ENCODE measurements at regions not wholly inside any gene's neighbourhood (a gene's known extent, or its start where the extent isn't known, plus 50 kb on each side); places are given as distances from the start of the nearest gene placed in this dataset.

- intact Hi-C loops (cut with DNase I) = no loop called here
- Histone ChIP-seq H3K27ac (peak overlapping the region; percentile 51 to 63), H3K4me1 (peaks cover 19 to 49% of the 10 kb centered on the region in 2 donors), H3K9me3 (no peaks in the 10 kb centered on the region), H3K4me3 (no peak overlapping the region), H3K36me3 (no peaks in the 10 kb centered on the region), H3K27me3 (no peaks in the 10 kb centered on the region)
- no peak for TF ChIP-seq CTCF (IDR thresholded peaks at IDR 0.05)
- DNase-seq (ENCODE audit: low spot score in 2 of 2) = peak; percentile 26 to 86
Observed at GRCh38 chr12:124681779-124682391, 114.5 kb upstream of the NCOR2 start.

DNA sequence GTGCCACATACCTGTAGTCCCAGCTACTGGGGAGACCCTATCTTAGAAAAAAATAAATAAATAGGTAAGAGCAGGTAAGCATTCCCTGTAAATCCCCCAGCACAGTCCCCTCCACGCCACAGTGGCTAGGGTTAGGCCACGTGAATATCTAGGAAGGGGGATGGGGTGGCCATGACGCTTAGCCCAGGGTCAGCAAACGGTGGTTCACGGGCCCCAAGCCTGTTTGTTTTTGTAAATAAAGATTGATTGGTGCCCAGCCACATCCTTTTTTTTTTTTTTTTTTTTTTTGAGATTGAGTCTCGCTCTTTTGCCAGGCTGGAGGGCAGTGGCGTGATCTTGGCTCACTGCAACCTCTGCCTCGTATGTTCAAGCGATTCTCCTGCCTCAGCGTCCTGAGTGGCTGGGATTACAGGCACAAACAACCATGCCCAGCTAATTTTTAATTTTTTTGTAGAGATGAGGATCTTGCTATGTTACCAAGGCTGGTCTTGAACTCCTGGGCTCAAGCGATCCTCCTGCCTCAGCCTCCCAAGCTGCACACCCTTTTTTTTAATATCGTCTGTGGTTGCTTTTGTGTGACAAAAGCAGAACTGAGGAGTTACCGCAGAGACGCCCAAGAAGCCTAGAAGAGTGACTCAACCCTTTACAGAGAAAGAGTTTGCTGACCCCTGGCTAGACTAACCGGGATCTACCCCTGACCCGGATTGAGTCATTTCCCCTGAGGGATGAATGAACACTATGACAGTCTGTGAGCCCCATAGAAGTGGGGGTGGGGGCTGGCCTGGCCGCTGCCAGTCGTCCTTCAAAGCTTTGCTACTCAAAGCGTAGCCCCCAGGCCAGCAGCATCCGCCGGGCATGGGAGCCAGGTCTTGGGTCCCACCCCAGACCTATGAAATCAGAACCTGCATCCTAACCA is 113.7 kb upstream of the NCOR2 start:
- Histone ChIP-seq H3K36me3 (no peaks in the 10 kb centered on the region), H3K4me3 (no peak overlapping the region), H3K27me3 (no peaks in the 10 kb centered on the region), H3K9me3 (no peaks in the 10 kb centered on the region), H3K4me1 (peaks cover 19 to 54% of the 10 kb centered on the region in 2 donors), H3K27ac (peak overlapping the region; percentile 51 to 63)
- TF ChIP-seq CTCF (IDR thresholded peaks at IDR 0.05) = peak in 2 of 3 experiments; percentile 15 to 31
- intact Hi-C loops (cut with DNase I) = no loop called here
- peak; percentile 31 to 81 for DNase-seq (ENCODE audit: low spot score in 2 of 2)

DNA sequence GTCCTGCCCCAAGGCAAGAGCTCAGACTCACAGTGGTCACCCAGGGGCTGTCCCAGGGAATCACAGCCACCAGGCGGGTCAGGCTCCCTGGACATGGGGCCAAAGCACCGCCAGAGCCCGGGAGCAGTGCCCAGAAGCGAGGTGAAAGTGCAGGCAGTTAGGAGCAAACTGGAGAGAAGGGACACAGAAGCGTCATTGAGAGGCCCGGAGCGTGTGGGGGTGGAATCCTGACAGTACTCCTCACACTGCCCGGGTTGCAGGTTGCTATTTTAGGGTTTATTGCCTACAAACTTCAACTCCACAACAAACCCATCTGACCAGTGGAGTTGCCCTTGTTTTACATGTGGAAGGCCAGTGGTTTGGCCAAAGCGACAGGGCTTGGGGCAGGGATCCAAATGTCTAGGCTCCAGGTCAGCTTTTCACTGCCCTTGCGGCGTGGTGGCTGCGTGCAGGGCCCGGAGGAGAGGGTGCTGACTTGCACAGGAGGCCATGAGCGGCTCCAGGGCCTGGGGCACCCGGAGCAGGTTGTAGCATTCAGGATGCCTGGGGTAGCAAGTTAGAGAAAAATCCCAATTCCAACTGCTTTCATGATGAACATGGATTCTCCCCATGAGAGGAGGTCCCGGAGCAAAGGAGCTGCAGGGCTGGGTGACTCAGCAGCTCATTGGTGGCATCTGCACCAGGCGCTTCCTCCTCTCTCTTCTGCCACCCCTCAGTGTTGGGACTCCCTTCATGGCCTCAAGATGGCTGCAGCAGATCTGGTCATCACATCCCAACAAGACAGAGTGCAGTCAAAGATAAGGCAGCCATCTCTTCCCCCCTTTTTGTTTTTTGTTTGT is 112.3 kb upstream of the NCOR2 start:
- no peak for DNase-seq (ENCODE audit: low spot score in 2 of 2)
- Histone ChIP-seq H3K4me3 (no peak overlapping the region), H3K27ac (peak overlapping the region; percentile 52 to 57), H3K4me1 (peaks cover 13 to 50% of the 10 kb centered on the region in 2 donors), H3K36me3 (no peaks in the 10 kb centered on the region), H3K27me3 (no peaks in the 10 kb centered on the region), H3K9me3 (no peaks in the 10 kb centered on the region)
- no peak for TF ChIP-seq CTCF (IDR thresholded peaks at IDR 0.05)
- intact Hi-C loops (cut with DNase I) = loop anchor here (5.0 kb wide), 2 partner anchors 78 to 157 kb away; no protein-coding TSS in a partner anchor

GRCh38 chr12:124679047-124679446 is 111.6 kb upstream of the NCOR2 start:
- H3K9me3 ChIP-seq = no peaks in the 10 kb centered on the region
- TF ChIP-seq CTCF (IDR thresholded peaks at IDR 0.05) = no peak
- DNase-seq (ENCODE audit: low spot score in 2 of 2) = no peak
- no peaks in the 10 kb centered on the region for H3K27me3 ChIP-seq
- H3K27ac ChIP-seq = peak overlapping the region; percentile 52 to 57
- no peaks in the 10 kb centered on the region for H3K36me3 ChIP-seq
- no peak overlapping the region for H3K4me3 ChIP-seq
- intact Hi-C loops (cut with DNase I) = loop anchor here (5.0 kb wide), 2 partner anchors 78 to 157 kb away; no protein-coding TSS in a partner anchor
- peaks cover 13 to 44% of the 10 kb centered on the region in 2 donors for H3K4me1 ChIP-seq

GRCh38 chr12:124678421-124678893 is 111.0 kb upstream of the NCOR2 start:
- no peak for DNase-seq (ENCODE audit: low spot score in 2 of 2)

More at GRCh38 chr12:124678421-124678893, 111.0 kb upstream of the NCOR2 start:
- no peaks in the 10 kb centered on the region for H3K9me3 ChIP-seq
- intact Hi-C loops (cut with DNase I) = loop anchor here (5.0 kb wide), 2 partner anchors 79 to 156 kb away; no protein-coding TSS in a partner anchor
- TF ChIP-seq CTCF (IDR thresholded peaks at IDR 0.05) = no peak
- no peaks in the 10 kb centered on the region for H3K27me3 ChIP-seq
- H3K27ac ChIP-seq = no peak overlapping the region
- H3K4me1 ChIP-seq = peaks cover 13 to 44% of the 10 kb centered on the region in 2 donors
- H3K4me3 ChIP-seq = no peak overlapping the region
- no peaks in the 10 kb centered on the region for H3K36me3 ChIP-seq
